ENCODE measurements at regions not wholly inside any gene's neighbourhood (a gene's known extent, or its start where the extent isn't known, plus 50 kb on each side); places are given as distances from the start of the nearest gene placed in this dataset.
"Not testable (repeated sequence)": the region's sequence is repeated elsewhere in the genome, so short reads cannot be mapped to it uniquely, and the experiment has no call there.

- DNase-seq (ENCODE audit: low read depth in 2 of 3, low spot score in 1 of 3), result no peak
These were observed 234.1 kb upstream of the POGK start for GRCh38 chr1:166605137-166605536.

GRCh38 chr1:166612886-166613285, 226.4 kb upstream of the POGK start:
- no peak for DNase-seq (ENCODE audit: low read depth in 2 of 3, low spot score in 1 of 3)

GRCh38 chr1:166616206-166616605, 223.1 kb upstream of the POGK start:
- no peak for DNase-seq (ENCODE audit: low read depth in 2 of 3, low spot score in 1 of 3)

- no peak for DNase-seq (ENCODE audit: low read depth in 2 of 3, low spot score in 1 of 3)
These were observed 212.6 kb upstream of the POGK start for GRCh38 chr1:166626711-166627110.

GRCh38 chr1:166627558-166627957, 211.7 kb upstream of the POGK start:
- DNase-seq (ENCODE audit: low read depth in 2 of 3, low spot score in 1 of 3), result no peak

- DNase-seq (ENCODE audit: low read depth in 2 of 3, low spot score in 1 of 3), result no peak
These were observed 211.0 kb upstream of the POGK start for GRCh38 chr1:166628259-166628658.

GRCh38 chr1:166629946-166630345, 209.3 kb upstream of the POGK start:
- no peak for DNase-seq (ENCODE audit: low read depth in 2 of 3, low spot score in 1 of 3)

GRCh38 chr1:166630369-166630768, 208.9 kb upstream of the POGK start:
- no peak for DNase-seq (ENCODE audit: low read depth in 2 of 3, low spot score in 1 of 3)

GRCh38 chr1:166638137-166638536, 201.1 kb upstream of the POGK start:
- no peak for DNase-seq (ENCODE audit: low read depth in 2 of 3, low spot score in 1 of 3)

- DNase-seq (ENCODE audit: low read depth in 2 of 3, low spot score in 1 of 3), result not testable (repeated sequence)
These were observed 182.0 kb upstream of the POGK start for GRCh38 chr1:166657228-166657627.

- DNase-seq (ENCODE audit: low read depth in 2 of 3, low spot score in 1 of 3), result not testable (repeated sequence)
These were observed 172.5 kb upstream of the POGK start for GRCh38 chr1:166666790-166667189.

- DNase-seq (ENCODE audit: low read depth in 2 of 3, low spot score in 1 of 3), result not testable (repeated sequence)
These were observed 171.7 kb upstream of the POGK start for GRCh38 chr1:166667600-166667999.

- no peak for DNase-seq (ENCODE audit: low read depth in 2 of 3, low spot score in 1 of 3)
These were observed 167.6 kb upstream of the POGK start for GRCh38 chr1:166671627-166672026.

GRCh38 chr1:166673722-166674121, 165.6 kb upstream of the POGK start:
- DNase-seq (ENCODE audit: low read depth in 2 of 3, low spot score in 1 of 3), result no peak

GRCh38 chr1:166675213-166675612, 164.1 kb upstream of the POGK start:
- no peak for DNase-seq (ENCODE audit: low read depth in 2 of 3, low spot score in 1 of 3)

GRCh38 chr1:166676981-166677380, 162.3 kb upstream of the POGK start:
- DNase-seq (ENCODE audit: low read depth in 2 of 3, low spot score in 1 of 3), result no peak

GRCh38 chr1:166679369-166679768, 159.9 kb upstream of the POGK start:
- DNase-seq (ENCODE audit: low read depth in 2 of 3, low spot score in 1 of 3), result no peak

GRCh38 chr1:166682588-166682987, 156.7 kb upstream of the POGK start:
- DNase-seq (ENCODE audit: low read depth in 2 of 3, low spot score in 1 of 3), result no peak

GRCh38 chr1:166684669-166685068, 154.6 kb upstream of the POGK start:
- not testable (repeated sequence) for DNase-seq (ENCODE audit: low read depth in 2 of 3, low spot score in 1 of 3)

GRCh38 chr1:166685200-166685599, 154.1 kb upstream of the POGK start:
- DNase-seq (ENCODE audit: low read depth in 2 of 3, low spot score in 1 of 3), result no peak

GRCh38 chr1:166685891-166686290, 153.4 kb upstream of the POGK start:
- not testable (repeated sequence) for DNase-seq (ENCODE audit: low read depth in 2 of 3, low spot score in 1 of 3)

GRCh38 chr1:166690596-166690995, 148.7 kb upstream of the POGK start:
- DNase-seq (ENCODE audit: low read depth in 2 of 3, low spot score in 1 of 3), result not testable (repeated sequence)

GRCh38 chr1:166691476-166691875, 147.8 kb upstream of the POGK start:
- DNase-seq (ENCODE audit: low read depth in 2 of 3, low spot score in 1 of 3), result no peak

GRCh38 chr1:166692346-166692745, 146.9 kb upstream of the POGK start:
- no peak for DNase-seq (ENCODE audit: low read depth in 2 of 3, low spot score in 1 of 3)
